M059J (cell line): ENCODE measurements at regions not wholly inside any gene's neighbourhood (a gene's known extent, or its start where the extent isn't known, plus 50 kb on each side); places are given as distances from the start of the nearest gene placed in this dataset.
"Not testable (repeated sequence)": the region's sequence is repeated elsewhere in the genome, so short reads cannot be mapped to it uniquely, and the experiment has no call there.

ENCODE experiments used
- DNase-seq: peaks from one replicate; pipeline ENCODE4 v3.0.0-alpha.2; 2012; ENCODE audit warnings: low read depth

- DNase-seq, result not testable (repeated sequence)
Observed at GRCh38 chr15:20680257-20680815, 138.7 kb upstream of the GOLGA6L6 start.

GRCh38 chr15:20672470-20672869 is 130.9 kb upstream of the GOLGA6L6 start:
- DNase-seq, result no peak

- DNase-seq, result no peak
Observed at GRCh38 chr15:20671675-20672074, 130.1 kb upstream of the GOLGA6L6 start.

- not testable (repeated sequence) for DNase-seq
Observed at GRCh38 chr15:20666410-20666809, 124.8 kb upstream of the GOLGA6L6 start.

- DNase-seq, result no peak
Observed at GRCh38 chr15:20665653-20666052, 124.1 kb upstream of the GOLGA6L6 start.

- DNase-seq, result no peak
Observed at GRCh38 chr15:20659265-20659664, 117.7 kb upstream of the GOLGA6L6 start.

GRCh38 chr15:20658024-20658423 is 116.4 kb upstream of the GOLGA6L6 start:
- no peak for DNase-seq

- DNase-seq, result no peak
Observed at GRCh38 chr15:20657084-20657483, 115.5 kb upstream of the GOLGA6L6 start.

- DNase-seq, result no peak
Observed at GRCh38 chr15:20652914-20653313, 111.3 kb upstream of the GOLGA6L6 start.

GRCh38 chr15:20648402-20648975 is 106.9 kb upstream of the GOLGA6L6 start:
- not testable (repeated sequence) for DNase-seq

- DNase-seq, result no peak
Observed at GRCh38 chr15:20646529-20647142, 105.0 kb upstream of the GOLGA6L6 start.

- DNase-seq, result peak; percentile 5
Observed at GRCh38 chr15:20645956-20646355, 104.4 kb upstream of the GOLGA6L6 start.

- DNase-seq, result no peak
Observed at GRCh38 chr15:20644896-20645295, 103.3 kb upstream of the GOLGA6L6 start.

GRCh38 chr15:20643829-20644425 is 102.3 kb upstream of the GOLGA6L6 start:
- no peak for DNase-seq

GRCh38 chr15:20643024-20643770 is 101.6 kb upstream of the GOLGA6L6 start:
- DNase-seq, result no peak

GRCh38 chr15:20642054-20642767 is 100.6 kb upstream of the GOLGA6L6 start:
- DNase-seq, result no peak

GRCh38 chr15:20640427-20640826 is 98.8 kb upstream of the GOLGA6L6 start:
- DNase-seq, result not testable (repeated sequence)

GRCh38 chr15:20639224-20639623 is 97.6 kb upstream of the GOLGA6L6 start:
- DNase-seq, result not testable (repeated sequence)

GRCh38 chr15:20637499-20637898 is 95.9 kb upstream of the GOLGA6L6 start:
- not testable (repeated sequence) for DNase-seq

- not testable (repeated sequence) for DNase-seq
Observed at GRCh38 chr15:20629526-20629925, 87.9 kb upstream of the GOLGA6L6 start.

GRCh38 chr15:20628538-20628937 is 86.9 kb upstream of the GOLGA6L6 start:
- not testable (repeated sequence) for DNase-seq

GRCh38 chr15:20625469-20625868 is 83.9 kb upstream of the GOLGA6L6 start:
- not testable (repeated sequence) for DNase-seq
